GM18505 (cell line): ENCODE measurements at regions not wholly inside any gene's neighbourhood (a gene's known extent, or its start where the extent isn't known, plus 50 kb on each side); places are given as distances from the start of the nearest gene placed in this dataset.

Experiments
- ATAC-seq: cut with Tn5 transposase; IDR thresholded peaks from one replicate; pipeline ENCODE4 v1.9.1; 2021; ENCODE audit not compliant: unreplicated experiment
- POLR2A ChIP-seq: IDR thresholded peaks from 4 replicates; pipeline ENCODE4 v1.6.1; 2011; ENCODE audit warnings: borderline replicate concordance; ENCODE audit not compliant: insufficient read depth, insufficient read length; ENCODE audit errors: extremely low read depth

DNA sequence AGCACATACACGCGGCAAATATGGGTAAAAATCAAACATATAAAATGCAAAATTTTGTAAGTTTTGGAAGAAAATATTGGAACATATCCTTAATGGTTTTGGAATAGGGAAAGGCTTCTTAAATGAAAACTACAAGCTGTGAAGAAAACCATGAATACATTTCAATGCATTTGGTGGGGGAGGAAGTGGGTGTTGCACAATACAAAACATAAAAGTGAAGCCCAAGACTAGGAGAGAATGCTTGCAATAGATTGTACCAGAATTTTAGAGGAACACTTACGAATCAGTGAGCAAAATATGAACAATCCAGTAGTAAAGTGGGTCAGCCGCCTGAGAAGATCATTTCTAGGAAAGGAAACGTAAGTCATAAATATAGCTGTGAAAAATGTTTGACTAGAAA lies 322.6 kb upstream of the MKI67 start:
- no peak for ATAC-seq
- no peak for TF ChIP-seq POLR2A

- no peak for ATAC-seq
Observed at GRCh38 chr10:128451879-128452278, 325.7 kb upstream of the MKI67 start.

DNA sequence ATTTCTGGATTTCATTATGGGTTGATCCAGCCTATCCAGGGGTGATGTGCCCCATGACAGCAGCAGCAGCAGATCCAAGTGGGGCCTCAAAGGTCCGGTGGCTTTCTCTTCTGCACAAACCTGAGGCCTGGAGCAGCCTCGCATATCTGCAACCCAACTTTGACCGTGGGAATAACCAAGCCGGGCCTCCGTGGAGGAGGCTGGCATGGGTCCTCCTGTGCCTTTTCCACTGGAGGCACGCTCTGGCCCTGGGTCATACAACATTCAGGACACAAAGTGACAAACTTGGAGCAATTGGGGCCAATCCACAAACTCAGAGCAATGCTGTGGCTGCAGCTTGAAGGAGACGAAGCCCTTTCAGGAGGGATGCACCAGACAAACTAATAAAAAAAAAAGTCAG lies 330.0 kb upstream of the MKI67 start:
- TF ChIP-seq POLR2A = no peak
- no peak for ATAC-seq

More at GRCh38 chr10:128451879-128452278, 325.7 kb upstream of the MKI67 start:
- no peak for TF ChIP-seq POLR2A

GRCh38 chr10:128457136-128457535 lies 330.9 kb upstream of the MKI67 start:
- no peak for TF ChIP-seq POLR2A
- no peak for ATAC-seq

GRCh38 chr10:128461991-128462390 lies 335.8 kb upstream of the MKI67 start:
- TF ChIP-seq POLR2A = no peak
- no peak for ATAC-seq

GRCh38 chr10:128462844-128463243 lies 336.6 kb upstream of the MKI67 start:
- TF ChIP-seq POLR2A = no peak
- no peak for ATAC-seq

- no peak for TF ChIP-seq POLR2A
- no peak for ATAC-seq
Observed at GRCh38 chr10:128463991-128464760, 338.0 kb upstream of the MKI67 start.

- TF ChIP-seq POLR2A = no peak
- no peak for ATAC-seq
Observed at GRCh38 chr10:128465697-128466096, 339.5 kb upstream of the MKI67 start.

GRCh38 chr10:128466831-128467371 lies 340.7 kb upstream of the MKI67 start:
- no peak for TF ChIP-seq POLR2A
- no peak for ATAC-seq

DNA sequence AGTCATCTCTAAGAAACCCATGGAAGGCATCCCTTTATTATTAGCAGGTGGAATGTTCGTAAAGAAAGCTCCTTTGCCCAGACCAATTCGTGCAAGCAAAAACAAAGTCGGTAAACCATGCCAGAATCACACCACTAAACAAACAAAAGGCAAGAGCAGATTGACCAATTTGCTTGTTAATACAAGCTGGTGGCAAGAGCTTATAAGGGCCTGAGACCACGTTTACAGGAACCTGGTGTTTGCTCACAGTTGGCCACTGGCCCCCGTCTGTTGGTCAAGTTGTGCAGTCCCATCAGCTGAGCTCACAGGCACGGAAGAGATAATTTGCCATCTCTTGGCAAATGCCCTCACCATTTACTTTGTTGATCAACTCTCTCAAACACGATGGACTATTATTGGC lies 342.2 kb upstream of the MKI67 start:
- no peak for TF ChIP-seq POLR2A
- ATAC-seq = no peak

DNA sequence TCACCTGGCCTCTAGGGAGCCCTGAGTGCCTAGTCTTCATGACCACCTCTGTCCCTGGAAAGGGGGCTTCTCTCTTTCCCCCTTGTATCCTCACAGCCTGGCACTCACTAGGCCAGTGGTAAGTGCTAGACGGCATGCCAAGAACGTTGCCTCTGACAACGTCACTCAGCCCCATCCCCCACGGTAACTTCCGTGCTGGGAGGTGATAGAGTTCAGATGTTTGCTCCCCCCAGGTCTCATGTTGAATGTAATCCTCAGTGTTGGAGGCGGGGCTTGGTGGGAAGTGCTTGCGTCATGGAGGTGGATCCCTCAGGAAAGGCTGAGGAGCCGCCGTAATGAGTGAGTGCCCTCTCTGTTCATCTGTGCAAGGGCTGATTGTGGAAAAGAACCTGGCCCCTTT lies 343.3 kb upstream of the MKI67 start:
- ATAC-seq = no peak
- TF ChIP-seq POLR2A = no peak

- no peak for TF ChIP-seq POLR2A
- ATAC-seq = no peak
Observed at GRCh38 chr10:128470321-128470965, 344.2 kb upstream of the MKI67 start.

GRCh38 chr10:128471151-128471550 lies 344.9 kb upstream of the MKI67 start:
- no peak for ATAC-seq
- TF ChIP-seq POLR2A = no peak

GRCh38 chr10:128472196-128472595 lies 346.0 kb upstream of the MKI67 start:
- no peak for TF ChIP-seq POLR2A
- ATAC-seq = no peak
